GM12878 (cell line): ENCODE measurements at regions not wholly inside any gene's neighbourhood (a gene's known extent, or its start where the extent isn't known, plus 50 kb on each side); places are given as distances from the start of the nearest gene placed in this dataset.

Source experiments
- ASH2L ChIP-seq: fragments of 300-600, 200-600 bp; sonication (generic); IDR thresholded peaks from 2 replicates; pipeline ENCODE4 v1.6.1; 2017; ENCODE audit warnings: low read depth, mild to moderate bottlenecking, borderline replicate concordance
- CBX3 ChIP-seq: fragments of 200-600 bp; sonication (generic); IDR thresholded peaks from 2 replicates; pipeline ENCODE4 v1.6.1; 2016; ENCODE audit warnings: low read depth, borderline replicate concordance
- CHD4 ChIP-seq: fragments of 200-600 bp; sonication (generic); IDR thresholded peaks from 2 replicates; pipeline ENCODE4 v1.6.1; 2016; ENCODE audit warnings: mild to moderate bottlenecking
- EGR1 ChIP-seq, 2 experiments: IDR thresholded peaks; 1 replicate in 1 of 2; 2 replicates in 1 of 2; pipeline ENCODE4 v1.6.1; 2011 to 2012; ENCODE audit warnings: low read depth in 2 of 2, low read length in 2 of 2, borderline replicate concordance in 1 of 2, mild to moderate bottlenecking in 1 of 2, moderate library complexity in 1 of 2
- ELK1 ChIP-seq: IDR thresholded peaks from 2 replicates; pipeline ENCODE4 v1.6.1; 2012; ENCODE audit warnings: low read depth, low read length, improper control_type of control experiment
- EP300 ChIP-seq, 2 experiments: fragments of 150-350 bp in 1 of 2; IDR thresholded peaks; 2 replicates each; pipeline ENCODE4 v1.6.1; 2011 to 2012; ENCODE audit warnings: low read depth in 2 of 2, low read length in 2 of 2, borderline replicate concordance in 1 of 2, improper control_type of control experiment in 1 of 2, inconsistent platforms in 1 of 2; ENCODE audit not compliant: control insufficient read depth in 1 of 2
- FOXM1 ChIP-seq: IDR thresholded peaks from 2 replicates; pipeline ENCODE4 v1.6.1; 2012; ENCODE audit warnings: low read depth, mild to moderate bottlenecking, inconsistent platforms, low read length, moderate library complexity
- HDAC2 ChIP-seq: fragments of 200-600 bp; sonication (generic); IDR thresholded peaks from 2 replicates; pipeline ENCODE4 v1.6.1; 2017
- IKZF1 ChIP-seq: fragments of 450-650 bp; conservative IDR thresholded peaks from 2 replicates; pipeline ENCODE4 v1.6.1; 2017; ENCODE audit warnings: antibody characterized with exemption, mild to moderate bottlenecking
- KLF5 ChIP-seq: fragments of 450-650 bp; IDR thresholded peaks from 2 replicates; pipeline ENCODE4 v1.6.1; 2014; ENCODE audit warnings: mild to moderate bottlenecking; ENCODE audit not compliant: partially characterized antibody
- NBN ChIP-seq: fragments of 450-650 bp; IDR thresholded peaks from 2 replicates; pipeline ENCODE4 v1.6.1; 2016
- NFYA ChIP-seq: IDR thresholded peaks from 2 replicates; pipeline ENCODE4 v1.6.1; 2011; ENCODE audit warnings: low read depth, mild to moderate bottlenecking, low read length, improper control_type of control experiment, borderline replicate concordance
- PML ChIP-seq: IDR thresholded peaks from 2 replicates; pipeline ENCODE4 v1.6.1; 2012; ENCODE audit warnings: low read length, inconsistent platforms
- POLR2A ChIP-seq: IDR thresholded peaks from 2 replicates; pipeline ENCODE4 v1.6.1; 2011; ENCODE audit warnings: low read depth, mild to moderate bottlenecking, low read length
- POU2F2 ChIP-seq: IDR thresholded peaks from 3 replicates; pipeline ENCODE4 v1.6.1; 2011; ENCODE audit warnings: low read depth, mild to moderate bottlenecking, low read length, borderline replicate concordance
- REST ChIP-seq: IDR thresholded peaks from 2 replicates; pipeline ENCODE4 v1.6.1; 2012; ENCODE audit warnings: mild to moderate bottlenecking, low read depth, low read length
- TCF12 ChIP-seq: IDR thresholded peaks from 2 replicates; pipeline ENCODE4 v1.6.1; 2011; ENCODE audit warnings: low read depth, mild to moderate bottlenecking, low read length
- ZBED1 ChIP-seq: IDR thresholded peaks from 2 replicates; pipeline ENCODE4 v1.6.1; 2016; ENCODE audit warnings: borderline replicate concordance
- ZNF687 ChIP-seq: fragments of 450-650 bp; IDR thresholded peaks from 2 replicates; pipeline ENCODE4 v1.6.1; 2017; ENCODE audit warnings: mild to moderate bottlenecking, moderate library complexity

GRCh38 chr2:8535821-8536685, 145.8 kb upstream of the ID2 start (continued):
- TF ChIP-seq CHD4 (no peak), PML (no peak), TCF12 (no peak), ZBED1 (no peak), NFYA (no peak), IKZF1 (no peak), NBN (0 out of 2 replicates have a peak, but pooled peaks have one; percentile 18), FOXM1 (no peak), POLR2A (no peak), CBX3 (no peak), POU2F2 (peak; percentile 74; the same call in 1 of the 3 replicates), ZNF687 (peak; percentile 54; the same call in 1 of the 2 replicates), EGR1 (IDR thresholded peaks at IDR 0.05; ENCODE audit: borderline replicate concordance in 1 of 2, low read depth in 2 of 2, low read length in 2 of 2) (0 out of 3 replicates have a peak, but pooled peaks of 1 of the 2 experiments have one; percentile 5), REST (no peak), ASH2L (no peak), HDAC2 (no peak), EP300 (IDR thresholded peaks at IDR 0.05; ENCODE audit: borderline replicate concordance in 1 of 2, control insufficient read depth in 1 of 2, low read depth in 2 of 2, low read length in 2 of 2) (no peak), ELK1 (no peak), KLF5 (no peak)
